ENCODE measurements at regions not wholly inside any gene's neighbourhood (a gene's known extent, or its start where the extent isn't known, plus 50 kb on each side); places are given as distances from the start of the nearest gene placed in this dataset.

GRCh38 chr3:164364111-164364510 is 714.2 kb downstream of the SI start:
- TF ChIP-seq, protein P1, sequence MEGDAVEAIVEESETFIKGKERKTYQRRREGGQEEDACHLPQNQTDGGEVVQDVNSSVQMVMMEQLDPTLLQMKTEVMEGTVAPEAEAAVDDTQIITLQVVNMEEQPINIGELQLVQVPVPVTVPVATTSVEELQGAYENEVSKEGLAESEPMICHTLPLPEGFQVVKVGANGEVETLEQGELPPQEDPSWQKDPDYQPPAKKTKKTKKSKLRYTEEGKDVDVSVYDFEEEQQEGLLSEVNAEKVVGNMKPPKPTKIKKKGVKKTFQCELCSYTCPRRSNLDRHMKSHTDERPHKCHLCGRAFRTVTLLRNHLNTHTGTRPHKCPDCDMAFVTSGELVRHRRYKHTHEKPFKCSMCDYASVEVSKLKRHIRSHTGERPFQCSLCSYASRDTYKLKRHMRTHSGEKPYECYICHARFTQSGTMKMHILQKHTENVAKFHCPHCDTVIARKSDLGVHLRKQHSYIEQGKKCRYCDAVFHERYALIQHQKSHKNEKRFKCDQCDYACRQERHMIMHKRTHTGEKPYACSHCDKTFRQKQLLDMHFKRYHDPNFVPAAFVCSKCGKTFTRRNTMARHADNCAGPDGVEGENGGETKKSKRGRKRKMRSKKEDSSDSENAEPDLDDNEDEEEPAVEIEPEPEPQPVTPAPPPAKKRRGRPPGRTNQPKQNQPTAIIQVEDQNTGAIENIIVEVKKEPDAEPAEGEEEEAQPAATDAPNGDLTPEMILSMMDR (IDR thresholded peaks at IDR 0.05) = no peak
- TF ChIP-seq RAD21 (IDR thresholded peaks at IDR 0.05; ENCODE audit: low read length) (no peak), TAF1 (IDR thresholded peaks at IDR 0.05; ENCODE audit: borderline replicate concordance, low read depth, low read length) (no peak), POLR2AphosphoS5 (IDR thresholded peaks at IDR 0.05; ENCODE audit: low read depth, low read length) (no peak), GABPA (IDR thresholded peaks at IDR 0.05; ENCODE audit: low read depth) (no peak), RFX5 (IDR thresholded peaks at IDR 0.05; ENCODE audit: low read length) (no peak), JUND (IDR thresholded peaks at IDR 0.05) (no peak), SIN3A (IDR thresholded peaks at IDR 0.05; ENCODE audit: borderline replicate concordance, low read depth, low read length) (no peak), FOXJ3 (CRISPR knock-in tag; IDR thresholded peaks at IDR 0.05) (no peak), YY1 (IDR thresholded peaks at IDR 0.05; ENCODE audit: low read depth) (no peak), EZH2phosphoT487 (IDR thresholded peaks at IDR 0.05; ENCODE audit: borderline replicate concordance, low read depth) (no peak)
- TF ChIP-seq, protein P2, sequence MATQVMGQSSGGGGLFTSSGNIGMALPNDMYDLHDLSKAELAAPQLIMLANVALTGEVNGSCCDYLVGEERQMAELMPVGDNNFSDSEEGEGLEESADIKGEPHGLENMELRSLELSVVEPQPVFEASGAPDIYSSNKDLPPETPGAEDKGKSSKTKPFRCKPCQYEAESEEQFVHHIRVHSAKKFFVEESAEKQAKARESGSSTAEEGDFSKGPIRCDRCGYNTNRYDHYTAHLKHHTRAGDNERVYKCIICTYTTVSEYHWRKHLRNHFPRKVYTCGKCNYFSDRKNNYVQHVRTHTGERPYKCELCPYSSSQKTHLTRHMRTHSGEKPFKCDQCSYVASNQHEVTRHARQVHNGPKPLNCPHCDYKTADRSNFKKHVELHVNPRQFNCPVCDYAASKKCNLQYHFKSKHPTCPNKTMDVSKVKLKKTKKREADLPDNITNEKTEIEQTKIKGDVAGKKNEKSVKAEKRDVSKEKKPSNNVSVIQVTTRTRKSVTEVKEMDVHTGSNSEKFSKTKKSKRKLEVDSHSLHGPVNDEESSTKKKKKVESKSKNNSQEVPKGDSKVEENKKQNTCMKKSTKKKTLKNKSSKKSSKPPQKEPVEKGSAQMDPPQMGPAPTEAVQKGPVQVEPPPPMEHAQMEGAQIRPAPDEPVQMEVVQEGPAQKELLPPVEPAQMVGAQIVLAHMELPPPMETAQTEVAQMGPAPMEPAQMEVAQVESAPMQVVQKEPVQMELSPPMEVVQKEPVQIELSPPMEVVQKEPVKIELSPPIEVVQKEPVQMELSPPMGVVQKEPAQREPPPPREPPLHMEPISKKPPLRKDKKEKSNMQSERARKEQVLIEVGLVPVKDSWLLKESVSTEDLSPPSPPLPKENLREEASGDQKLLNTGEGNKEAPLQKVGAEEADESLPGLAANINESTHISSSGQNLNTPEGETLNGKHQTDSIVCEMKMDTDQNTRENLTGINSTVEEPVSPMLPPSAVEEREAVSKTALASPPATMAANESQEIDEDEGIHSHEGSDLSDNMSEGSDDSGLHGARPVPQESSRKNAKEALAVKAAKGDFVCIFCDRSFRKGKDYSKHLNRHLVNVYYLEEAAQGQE (IDR thresholded peaks at IDR 0.05; ENCODE audit: low read depth, low read length) = no peak
- TF ChIP-seq, protein P3, sequence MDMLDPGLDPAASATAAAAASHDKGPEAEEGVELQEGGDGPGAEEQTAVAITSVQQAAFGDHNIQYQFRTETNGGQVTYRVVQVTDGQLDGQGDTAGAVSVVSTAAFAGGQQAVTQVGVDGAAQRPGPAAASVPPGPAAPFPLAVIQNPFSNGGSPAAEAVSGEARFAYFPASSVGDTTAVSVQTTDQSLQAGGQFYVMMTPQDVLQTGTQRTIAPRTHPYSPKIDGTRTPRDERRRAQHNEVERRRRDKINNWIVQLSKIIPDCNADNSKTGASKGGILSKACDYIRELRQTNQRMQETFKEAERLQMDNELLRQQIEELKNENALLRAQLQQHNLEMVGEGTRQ (IDR thresholded peaks at IDR 0.05; ENCODE audit: borderline replicate concordance, low read depth, low read length) = no peak

Measured in SK-N-SH (cell line).